ENCODE measurements at regions not wholly inside any gene's neighbourhood (a gene's known extent, or its start where the extent isn't known, plus 50 kb on each side); places are given as distances from the start of the nearest gene placed in this dataset.

GRCh38 chr5:160169326-160169725, 50.1 kb upstream of the PWWP2A start:
- H3K27ac ChIP-seq = peak overlapping the region; percentile 6 to 65 (median 44)
- peaks cover 5 to 9% of the 10 kb centered on the region in 2 donors for H3K4me1 ChIP-seq
- intact Hi-C loops (cut with DNase I; ENCODE audit: low total_unique reads) (no loop called here), in situ Hi-C loops (cut with MboI; ENCODE audit: low sequenced_read_pairs in 4 of 4) (no loop called here)
- no peaks in the 10 kb centered on the region for H3K9me3 ChIP-seq
- no peak for TF ChIP-seq POLR2A (IDR thresholded peaks at IDR 0.05)
- TF ChIP-seq CTCF (IDR thresholded peaks at IDR 0.05 in 4 of 5, conservative IDR thresholded peaks at IDR 0.05 in 1 of 5) = no peak
- DNase-seq (no peak), ATAC-seq (peak in 1 of 2 donors; percentile 45)
- H3K27me3 ChIP-seq = no peaks in the 10 kb centered on the region
- no peak overlapping the region for H3K4me3 ChIP-seq
- no peaks in the 10 kb centered on the region for H3K36me3 ChIP-seq

All from gastrocnemius medialis (tissue), 4 donors.